ENCODE measurements at regions not wholly inside any gene's neighbourhood (a gene's known extent, or its start where the extent isn't known, plus 50 kb on each side); places are given as distances from the start of the nearest gene placed in this dataset.

- no peak for TF ChIP-seq POLR2A (IDR thresholded peaks at IDR 0.05; ENCODE audit: borderline replicate concordance, extremely low read depth, insufficient read depth, insufficient read length)
- TF ChIP-seq SRF (IDR thresholded peaks at IDR 0.05; ENCODE audit: low read depth): no peak
- no peak for TF ChIP-seq CTCF (IDR thresholded peaks at IDR 0.05 in 2 of 3, conservative IDR thresholded peaks at IDR 0.05 in 1 of 3; ENCODE audit: borderline replicate concordance in 1 of 3, insufficient read depth in 1 of 3, low read depth in 2 of 3, low read length in 2 of 3)
- no peak for TF ChIP-seq SIN3A (IDR thresholded peaks at IDR 0.05; ENCODE audit: low read depth)
- no peak for TF ChIP-seq YY1 (IDR thresholded peaks at IDR 0.05; ENCODE audit: extremely low read depth, insufficient replicate concordance, low read depth, low read length)
- TF ChIP-seq, protein P1, sequence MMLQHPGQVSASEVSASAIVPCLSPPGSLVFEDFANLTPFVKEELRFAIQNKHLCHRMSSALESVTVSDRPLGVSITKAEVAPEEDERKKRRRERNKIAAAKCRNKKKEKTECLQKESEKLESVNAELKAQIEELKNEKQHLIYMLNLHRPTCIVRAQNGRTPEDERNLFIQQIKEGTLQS (IDR thresholded peaks at IDR 0.05): no peak
These were observed 259.5 kb upstream of the VWC2 start for GRCh38 chr7:49513911-49514310.
